HepG2 (cell line): ENCODE measurements at regions not wholly inside any gene's neighbourhood (a gene's known extent, or its start where the extent isn't known, plus 50 kb on each side); places are given as distances from the start of the nearest gene placed in this dataset.
A peak's percentile ranks its signal among the peaks of the same experiment; 100 is the strongest.

ENCODE experiments used
- BRCA1 ChIP-seq: sonication (generic); formaldehyde crosslinking; IDR thresholded peaks from 2 replicates; pipeline ENCODE4 v1.4.0; 2020; ENCODE audit warnings: missing genetic modification reagents
- CEBPG ChIP-seq: IDR thresholded peaks from 2 replicates; pipeline ENCODE4 v1.6.1; 2016
- HNRNPL ChIP-seq: fragments of 200-400 bp; formaldehyde crosslinking; IDR thresholded peaks from 2 replicates; pipeline ENCODE4 v1.6.1; 2017; ENCODE audit warnings: mild to moderate bottlenecking, low read depth, low read length
- LCORL ChIP-seq, 2 experiments: fragments of 450-650 bp in 1 of 2; sonication (generic) in 1 of 2; formaldehyde crosslinking in 1 of 2; IDR thresholded peaks; 2 replicates each; pipeline versions ENCODE4 v1.5.0 to v1.6.1; 2017 to 2020; ENCODE audit warnings: antibody characterized with exemption in 1 of 2, missing genetic modification reagents in 1 of 2
- NCOA1 ChIP-seq: sonication (generic); formaldehyde crosslinking; IDR thresholded peaks from 2 replicates; pipeline ENCODE4 v1.9.0; 2021; ENCODE audit warnings: missing genetic modification reagents
- PPARG ChIP-seq: conservative IDR thresholded peaks from 2 replicates; pipeline ENCODE4 v1.6.1; 2016; ENCODE audit warnings: missing biosample characterization, missing genetic modification reagents
- RBFOX2 ChIP-seq: fragments of 200-400 bp; formaldehyde crosslinking; IDR thresholded peaks from 2 replicates; pipeline ENCODE4 v1.6.1; 2017; ENCODE audit warnings: low read depth, mild to moderate bottlenecking, low read length
- SP5 ChIP-seq: IDR thresholded peaks from 2 replicates; pipeline ENCODE4 v1.6.1; 2016; ENCODE audit warnings: low read depth, borderline replicate concordance
- TARDBP ChIP-seq: sonication (generic); formaldehyde crosslinking; IDR thresholded peaks from 2 replicates; pipeline ENCODE4 v1.8.0; 2022; ENCODE audit warnings: mild to moderate bottlenecking, missing genetic modification reagents
- TBX2 ChIP-seq: sonication (generic); formaldehyde crosslinking; IDR thresholded peaks from 2 replicates; pipeline ENCODE4 v1.5.0; 2020; ENCODE audit warnings: missing genetic modification reagents, mild to moderate bottlenecking, borderline replicate concordance
- TEAD3 ChIP-seq: optimal IDR thresholded peaks from 2 replicates; pipeline ENCODE3; 2016; ENCODE audit warnings: borderline replicate concordance
- ZFX ChIP-seq: sonication (generic); formaldehyde crosslinking; IDR thresholded peaks from 2 replicates; pipeline ENCODE4 v1.4.0; 2020; ENCODE audit warnings: mild to moderate bottlenecking, low read depth, missing genetic modification reagents, moderate library complexity
- ZNF232 ChIP-seq: sonication (generic); formaldehyde crosslinking; IDR thresholded peaks from 2 replicates; pipeline ENCODE4 v1.4.0; 2020; ENCODE audit warnings: missing genetic modification reagents, borderline replicate concordance
- ZNF549 ChIP-seq: sonication (generic); formaldehyde crosslinking; IDR thresholded peaks from 2 replicates; pipeline ENCODE4 v1.5.0; 2020; ENCODE audit warnings: missing genetic modification reagents
- TF ChIP-seq, protein P1 (sequence below): IDR thresholded peaks from 2 replicates; pipeline ENCODE4 v1.6.1; 2016; ENCODE audit warnings: missing compliant biosample characterization, missing genetic modification reagents, borderline replicate concordance
- TF ChIP-seq, protein P2 (sequence below): sonication (generic); formaldehyde crosslinking; IDR thresholded peaks from 2 replicates; pipeline ENCODE4 v1.4.0; 2020; ENCODE audit warnings: missing genetic modification reagents
- TF ChIP-seq, protein P3 (sequence below): sonication (generic); formaldehyde crosslinking; IDR thresholded peaks from 2 replicates; pipeline ENCODE4 v1.8.0; 2022; ENCODE audit warnings: missing genetic modification reagents, mild to moderate bottlenecking, moderate library complexity, borderline replicate concordance
- TF ChIP-seq, protein P4 (sequence below): sonication (generic); formaldehyde crosslinking; IDR thresholded peaks from 2 replicates; pipeline ENCODE4 v1.4.0; 2020; ENCODE audit warnings: missing genetic modification reagents
- TF ChIP-seq, protein P5 (sequence below): sonication (generic); formaldehyde crosslinking; IDR thresholded peaks from 2 replicates; pipeline ENCODE4 v1.4.0; 2020; ENCODE audit warnings: missing genetic modification reagents

DNA sequence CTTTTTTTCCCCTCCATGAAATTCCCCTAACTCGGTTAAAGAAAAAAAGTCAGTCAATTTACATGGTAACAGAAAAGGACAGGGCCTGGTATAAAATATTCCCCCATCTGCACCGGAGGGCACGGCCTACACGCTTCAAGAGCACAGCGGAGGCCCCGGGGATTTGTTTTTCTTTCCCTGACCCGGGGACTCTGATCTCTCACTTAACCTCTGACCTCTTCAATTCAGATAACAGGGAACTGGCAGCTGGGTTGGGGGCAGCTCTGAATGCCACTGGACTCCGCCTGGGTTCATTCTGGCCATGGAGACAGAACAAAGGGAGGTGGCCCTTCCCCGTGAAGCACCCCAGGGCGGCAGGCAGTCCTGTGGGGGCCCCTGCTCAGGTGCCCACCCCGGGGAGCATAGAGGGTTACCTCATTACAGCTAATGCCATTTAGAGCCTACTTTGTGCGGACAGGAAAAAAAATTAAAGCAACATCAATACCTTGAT, 257.5 kb downstream of the SHQ1 start (continued):
- TF ChIP-seq, protein P1, sequence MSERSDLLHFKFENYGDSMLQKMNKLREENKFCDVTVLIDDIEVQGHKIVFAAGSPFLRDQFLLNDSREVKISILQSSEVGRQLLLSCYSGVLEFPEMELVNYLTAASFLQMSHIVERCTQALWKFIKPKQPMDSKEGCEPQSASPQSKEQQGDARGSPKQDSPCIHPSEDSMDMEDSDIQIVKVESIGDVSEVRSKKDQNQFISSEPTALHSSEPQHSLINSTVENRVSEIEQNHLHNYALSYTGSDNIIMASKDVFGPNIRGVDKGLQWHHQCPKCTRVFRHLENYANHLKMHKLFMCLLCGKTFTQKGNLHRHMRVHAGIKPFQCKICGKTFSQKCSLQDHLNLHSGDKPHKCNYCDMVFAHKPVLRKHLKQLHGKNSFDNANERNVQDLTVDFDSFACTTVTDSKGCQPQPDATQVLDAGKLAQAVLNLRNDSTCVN (CRISPR knock-in tag): 0 out of 2 replicates have a peak, but pooled peaks have one; percentile 29
- TF ChIP-seq ZNF232 (CRISPR knock-in tag) (peak; percentile 58; the same call in 1 of the 2 replicates), NCOA1 (CRISPR knock-in tag) (peak; percentile 72; the same call in 1 of the 2 replicates), PPARG (peak; percentile 77; the same call in 1 of the 2 replicates), ZFX (peak; percentile 90), LCORL (IDR thresholded peaks at IDR 0.05) (no peak), LCORL (CRISPR knock-in tag; IDR thresholded peaks at IDR 0.05) (peak; percentile 89), TEAD3 (peak; percentile 81), HNRNPL (peak; percentile 91), SP5 (CRISPR knock-in tag) (peak; percentile 63), TARDBP (CRISPR knock-in tag) (no peak; the same call in 1 of the 2 replicates), TBX2 (CRISPR knock-in tag) (peak; percentile 64; the same call in 1 of the 2 replicates), CEBPG (0 out of 2 replicates have a peak, but pooled peaks have one; percentile 8), BRCA1 (CRISPR knock-in tag) (0 out of 2 replicates have a peak, but pooled peaks have one; percentile 14), RBFOX2 (0 out of 2 replicates have a peak, but pooled peaks have one; percentile 50), ZNF549 (CRISPR knock-in tag) (no peak)
- TF ChIP-seq, protein P2, sequence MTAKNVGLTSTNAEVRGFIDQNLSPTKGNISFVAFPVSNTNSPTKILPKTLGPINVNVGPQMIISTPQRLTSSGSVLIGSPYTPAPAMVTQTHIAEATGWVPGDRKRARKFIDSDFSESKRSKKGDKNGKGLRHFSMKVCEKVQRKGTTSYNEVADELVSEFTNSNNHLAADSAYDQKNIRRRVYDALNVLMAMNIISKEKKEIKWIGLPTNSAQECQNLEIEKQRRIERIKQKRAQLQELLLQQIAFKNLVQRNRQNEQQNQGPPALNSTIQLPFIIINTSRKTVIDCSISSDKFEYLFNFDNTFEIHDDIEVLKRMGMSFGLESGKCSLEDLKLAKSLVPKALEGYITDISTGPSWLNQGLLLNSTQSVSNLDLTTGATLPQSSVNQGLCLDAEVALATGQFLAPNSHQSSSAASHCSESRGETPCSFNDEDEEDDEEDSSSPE: peak; percentile 44; the same call in 1 of the 2 replicates
- TF ChIP-seq, protein P3, sequence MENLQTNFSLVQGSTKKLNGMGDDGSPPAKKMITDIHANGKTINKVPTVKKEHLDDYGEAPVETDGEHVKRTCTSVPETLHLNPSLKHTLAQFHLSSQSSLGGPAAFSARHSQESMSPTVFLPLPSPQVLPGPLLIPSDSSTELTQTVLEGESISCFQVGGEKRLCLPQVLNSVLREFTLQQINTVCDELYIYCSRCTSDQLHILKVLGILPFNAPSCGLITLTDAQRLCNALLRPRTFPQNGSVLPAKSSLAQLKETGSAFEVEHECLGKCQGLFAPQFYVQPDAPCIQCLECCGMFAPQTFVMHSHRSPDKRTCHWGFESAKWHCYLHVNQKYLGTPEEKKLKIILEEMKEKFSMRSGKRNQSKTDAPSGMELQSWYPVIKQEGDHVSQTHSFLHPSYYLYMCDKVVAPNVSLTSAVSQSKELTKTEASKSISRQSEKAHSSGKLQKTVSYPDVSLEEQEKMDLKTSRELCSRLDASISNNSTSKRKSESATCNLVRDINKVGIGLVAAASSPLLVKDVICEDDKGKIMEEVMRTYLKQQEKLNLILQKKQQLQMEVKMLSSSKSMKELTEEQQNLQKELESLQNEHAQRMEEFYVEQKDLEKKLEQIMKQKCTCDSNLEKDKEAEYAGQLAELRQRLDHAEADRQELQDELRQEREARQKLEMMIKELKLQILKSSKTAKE (CRISPR knock-in tag): peak; percentile 48; the same call in 1 of the 2 replicates
- TF ChIP-seq, protein P4, sequence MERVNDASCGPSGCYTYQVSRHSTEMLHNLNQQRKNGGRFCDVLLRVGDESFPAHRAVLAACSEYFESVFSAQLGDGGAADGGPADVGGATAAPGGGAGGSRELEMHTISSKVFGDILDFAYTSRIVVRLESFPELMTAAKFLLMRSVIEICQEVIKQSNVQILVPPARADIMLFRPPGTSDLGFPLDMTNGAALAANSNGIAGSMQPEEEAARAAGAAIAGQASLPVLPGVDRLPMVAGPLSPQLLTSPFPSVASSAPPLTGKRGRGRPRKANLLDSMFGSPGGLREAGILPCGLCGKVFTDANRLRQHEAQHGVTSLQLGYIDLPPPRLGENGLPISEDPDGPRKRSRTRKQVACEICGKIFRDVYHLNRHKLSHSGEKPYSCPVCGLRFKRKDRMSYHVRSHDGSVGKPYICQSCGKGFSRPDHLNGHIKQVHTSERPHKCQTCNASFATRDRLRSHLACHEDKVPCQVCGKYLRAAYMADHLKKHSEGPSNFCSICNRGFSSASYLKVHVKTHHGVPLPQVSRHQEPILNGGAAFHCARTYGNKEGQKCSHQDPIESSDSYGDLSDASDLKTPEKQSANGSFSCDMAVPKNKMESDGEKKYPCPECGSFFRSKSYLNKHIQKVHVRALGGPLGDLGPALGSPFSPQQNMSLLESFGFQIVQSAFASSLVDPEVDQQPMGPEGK (CRISPR knock-in tag): peak; percentile 99
- TF ChIP-seq, protein P5, sequence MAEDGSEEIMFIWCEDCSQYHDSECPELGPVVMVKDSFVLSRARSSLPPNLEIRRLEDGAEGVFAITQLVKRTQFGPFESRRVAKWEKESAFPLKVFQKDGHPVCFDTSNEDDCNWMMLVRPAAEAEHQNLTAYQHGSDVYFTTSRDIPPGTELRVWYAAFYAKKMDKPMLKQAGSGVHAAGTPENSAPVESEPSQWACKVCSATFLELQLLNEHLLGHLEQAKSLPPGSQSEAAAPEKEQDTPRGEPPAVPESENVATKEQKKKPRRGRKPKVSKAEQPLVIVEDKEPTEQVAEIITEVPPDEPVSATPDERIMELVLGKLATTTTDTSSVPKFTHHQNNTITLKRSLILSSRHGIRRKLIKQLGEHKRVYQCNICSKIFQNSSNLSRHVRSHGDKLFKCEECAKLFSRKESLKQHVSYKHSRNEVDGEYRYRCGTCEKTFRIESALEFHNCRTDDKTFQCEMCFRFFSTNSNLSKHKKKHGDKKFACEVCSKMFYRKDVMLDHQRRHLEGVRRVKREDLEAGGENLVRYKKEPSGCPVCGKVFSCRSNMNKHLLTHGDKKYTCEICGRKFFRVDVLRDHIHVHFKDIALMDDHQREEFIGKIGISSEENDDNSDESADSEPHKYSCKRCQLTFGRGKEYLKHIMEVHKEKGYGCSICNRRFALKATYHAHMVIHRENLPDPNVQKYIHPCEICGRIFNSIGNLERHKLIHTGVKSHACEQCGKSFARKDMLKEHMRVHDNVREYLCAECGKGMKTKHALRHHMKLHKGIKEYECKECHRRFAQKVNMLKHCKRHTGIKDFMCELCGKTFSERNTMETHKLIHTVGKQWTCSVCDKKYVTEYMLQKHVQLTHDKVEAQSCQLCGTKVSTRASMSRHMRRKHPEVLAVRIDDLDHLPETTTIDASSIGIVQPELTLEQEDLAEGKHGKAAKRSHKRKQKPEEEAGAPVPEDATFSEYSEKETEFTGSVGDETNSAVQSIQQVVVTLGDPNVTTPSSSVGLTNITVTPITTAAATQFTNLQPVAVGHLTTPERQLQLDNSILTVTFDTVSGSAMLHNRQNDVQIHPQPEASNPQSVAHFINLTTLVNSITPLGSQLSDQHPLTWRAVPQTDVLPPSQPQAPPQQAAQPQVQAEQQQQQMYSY (CRISPR knock-in tag): no peak
